Pulmonary artery endothelial cell (primary cell): ENCODE measurements at regions not wholly inside any gene's neighbourhood (a gene's known extent, or its start where the extent isn't known, plus 50 kb on each side); places are given as distances from the start of the nearest gene placed in this dataset.

ENCODE experiments used
- DNase-seq: peaks from one replicate; pipeline ENCODE4 v3.0.0-alpha.2; 2011; ENCODE audit warnings: low read depth, low spot score

- no peak for DNase-seq
These were observed 182.0 kb upstream of the SMIM23 start for GRCh38 chr5:171603591-171603990.

GRCh38 chr5:171604195-171604594 lies 181.4 kb upstream of the SMIM23 start:
- no peak for DNase-seq

GRCh38 chr5:171606414-171607024 lies 179.1 kb upstream of the SMIM23 start:
- DNase-seq = no peak

GRCh38 chr5:171607863-171608262 lies 177.8 kb upstream of the SMIM23 start:
- no peak for DNase-seq

- no peak for DNase-seq
These were observed 175.7 kb upstream of the SMIM23 start for GRCh38 chr5:171609806-171610452.

GRCh38 chr5:171610686-171611085 lies 174.9 kb upstream of the SMIM23 start:
- DNase-seq = no peak

- DNase-seq = no peak
These were observed 172.9 kb upstream of the SMIM23 start for GRCh38 chr5:171612749-171613148.

GRCh38 chr5:171614511-171614910 lies 171.1 kb upstream of the SMIM23 start:
- no peak for DNase-seq

- DNase-seq = no peak
These were observed 170.5 kb upstream of the SMIM23 start for GRCh38 chr5:171614971-171615653.

- no peak for DNase-seq
These were observed 169.6 kb upstream of the SMIM23 start for GRCh38 chr5:171615705-171616640.

- no peak for DNase-seq
These were observed 168.4 kb upstream of the SMIM23 start for GRCh38 chr5:171617266-171617665.

GRCh38 chr5:171617817-171618591 lies 167.6 kb upstream of the SMIM23 start:
- DNase-seq = no peak

- DNase-seq = no peak
These were observed 166.4 kb upstream of the SMIM23 start for GRCh38 chr5:171619196-171619595.

GRCh38 chr5:171619744-171620143 lies 165.9 kb upstream of the SMIM23 start:
- DNase-seq = no peak

GRCh38 chr5:171622010-171622409 lies 163.6 kb upstream of the SMIM23 start:
- no peak for DNase-seq

GRCh38 chr5:171623107-171623506 lies 162.5 kb upstream of the SMIM23 start:
- DNase-seq = no peak

- no peak for DNase-seq
These were observed 162.0 kb upstream of the SMIM23 start for GRCh38 chr5:171623551-171624097.

- no peak for DNase-seq
These were observed 161.2 kb upstream of the SMIM23 start for GRCh38 chr5:171624396-171624795.

- DNase-seq = no peak
These were observed 160.0 kb upstream of the SMIM23 start for GRCh38 chr5:171625646-171626045.

- no peak for DNase-seq
These were observed 157.5 kb upstream of the SMIM23 start for GRCh38 chr5:171627936-171628632.
